ENCODE measurements at regions not wholly inside any gene's neighbourhood (a gene's known extent, or its start where the extent isn't known, plus 50 kb on each side); places are given as distances from the start of the nearest gene placed in this dataset.

- no peak for DNase-seq (ENCODE audit: low spot score)
- TF ChIP-seq CTCF (IDR thresholded peaks at IDR 0.05), result no peak
- H3K27me3 ChIP-seq, result no peaks in the 10 kb centered on the region
- H3K9me3 ChIP-seq, result no peaks in the 10 kb centered on the region
- H3K27ac ChIP-seq, result no peak overlapping the region
- no peaks in the 10 kb centered on the region for H3K4me1 ChIP-seq
- no peaks in the 10 kb centered on the region for H3K36me3 ChIP-seq
- no peak overlapping the region for H3K4me3 ChIP-seq
Observed at GRCh38 chr3:168828014-168828413, 732.3 kb upstream of the GOLIM4 start.

- Histone ChIP-seq H3K9me3 (no peaks in the 10 kb centered on the region), H3K4me1 (no peaks in the 10 kb centered on the region), H3K36me3 (no peaks in the 10 kb centered on the region), H3K4me3 (no peak overlapping the region), H3K27me3 (no peaks in the 10 kb centered on the region), H3K27ac (no peak overlapping the region)
- TF ChIP-seq CTCF (IDR thresholded peaks at IDR 0.05), result no peak
- DNase-seq (ENCODE audit: low spot score), result no peak
Observed at GRCh38 chr3:168824107-168824506, 728.4 kb upstream of the GOLIM4 start.

- peak overlapping the region in 1 of 2 donors; percentile 5 for H3K27ac ChIP-seq
- no peaks in the 10 kb centered on the region for H3K4me1 ChIP-seq
- H3K9me3 ChIP-seq, result no peaks in the 10 kb centered on the region
- no peak overlapping the region for H3K4me3 ChIP-seq
- TF ChIP-seq CTCF (IDR thresholded peaks at IDR 0.05), result no peak
- H3K27me3 ChIP-seq, result no peaks in the 10 kb centered on the region
- H3K36me3 ChIP-seq, result no peaks in the 10 kb centered on the region
- DNase-seq (ENCODE audit: low spot score), result no peak
Observed at GRCh38 chr3:168823466-168823865, 727.7 kb upstream of the GOLIM4 start.

GRCh38 chr3:168820810-168821415 is 725.2 kb upstream of the GOLIM4 start:
- H3K36me3 ChIP-seq, result no peaks in the 10 kb centered on the region
- no peak overlapping the region for H3K27ac ChIP-seq
- H3K4me3 ChIP-seq, result no peak overlapping the region
- no peaks in the 10 kb centered on the region for H3K27me3 ChIP-seq
- no peaks in the 10 kb centered on the region for H3K4me1 ChIP-seq
- no peaks in the 10 kb centered on the region for H3K9me3 ChIP-seq
- DNase-seq (ENCODE audit: low spot score), result no peak
- TF ChIP-seq CTCF (IDR thresholded peaks at IDR 0.05), result no peak

- Histone ChIP-seq H3K4me1 (no peaks in the 10 kb centered on the region), H3K27ac (no peak overlapping the region), H3K36me3 (no peaks in the 10 kb centered on the region), H3K4me3 (no peak overlapping the region), H3K27me3 (no peaks in the 10 kb centered on the region), H3K9me3 (no peaks in the 10 kb centered on the region)
- DNase-seq (ENCODE audit: low spot score), result no peak
- no peak for TF ChIP-seq CTCF (IDR thresholded peaks at IDR 0.05)
Observed at GRCh38 chr3:168817177-168817576, 721.5 kb upstream of the GOLIM4 start.

- H3K27me3 ChIP-seq, result no peaks in the 10 kb centered on the region
- DNase-seq (ENCODE audit: low spot score), result no peak
- H3K4me3 ChIP-seq, result no peak overlapping the region
- H3K9me3 ChIP-seq, result no peaks in the 10 kb centered on the region
- no peak for TF ChIP-seq CTCF (IDR thresholded peaks at IDR 0.05)
- H3K4me1 ChIP-seq, result no peaks in the 10 kb centered on the region
- H3K27ac ChIP-seq, result no peak overlapping the region
- no peaks in the 10 kb centered on the region for H3K36me3 ChIP-seq
Observed at GRCh38 chr3:168815946-168816345, 720.2 kb upstream of the GOLIM4 start.

All from right atrium auricular region (tissue), 2 donors.